CD4-positive, CD25-positive, alpha-beta regulatory T cell (primary cell): ENCODE measurements at regions not wholly inside any gene's neighbourhood (a gene's known extent, or its start where the extent isn't known, plus 50 kb on each side); places are given as distances from the start of the nearest gene placed in this dataset.

ENCODE experiments used
- ATAC-seq, 2 donors: fragments of 150-1000 bp; cut with Tn5 transposase; one replicate each; pipeline ENCODE4 v1.10.0; 2021; ENCODE audit warnings: low read depth in 2 of 2, moderate number of reproducible peaks in 2 of 2, moderate library complexity in 1 of 2
- DNase-seq, 3 donors: peaks; one replicate each; pipeline versions ENCODE4 v3.0.0 to v3.0.0-alpha.2; 2012 to 2022; ENCODE audit warnings: mixed read lengths in 1 of 3
- H3K27ac ChIP-seq: one replicate; pipeline ENCODE4 v1.7.0; 2013; ENCODE audit warnings: mild to moderate bottlenecking, low read length; ENCODE audit not compliant: insufficient read depth, poor library complexity, severe bottlenecking
- H3K27me3 ChIP-seq: one replicate; pipeline ENCODE4 v1.7.0; 2013; ENCODE audit warnings: low read length; ENCODE audit not compliant: control insufficient read depth, insufficient read depth
- H3K36me3 ChIP-seq: one replicate; pipeline ENCODE4 v1.7.0; 2013; ENCODE audit warnings: mild to moderate bottlenecking, low read length, moderate library complexity; ENCODE audit not compliant: control insufficient read depth, insufficient read depth
- H3K4me1 ChIP-seq: 2 replicates; pipeline ENCODE4 v1.7.0; 2013; ENCODE audit warnings: mild to moderate bottlenecking, low read length; ENCODE audit not compliant: insufficient read depth, control insufficient read depth, poor library complexity, severe bottlenecking
- H3K4me3 ChIP-seq: one replicate; pipeline ENCODE4 v1.7.0; 2013; ENCODE audit warnings: low read depth, mild to moderate bottlenecking, low read length, moderate library complexity
- H3K9me3 ChIP-seq, 2 experiments: 1 replicate in 1 of 2; 2 replicates in 1 of 2; pipeline ENCODE4 v1.7.0; 2013; ENCODE audit warnings: low read length in 2 of 2, mild to moderate bottlenecking in 1 of 2, moderate library complexity in 1 of 2; ENCODE audit not compliant: control insufficient read depth in 2 of 2
- H3K27ac Mint-ChIP-seq, 3 donors: one replicate each; pipeline ENCODE4 v1.8.0; 2020 to 2022; ENCODE audit warnings: mild to moderate bottlenecking in 3 of 3, mixed read lengths in 3 of 3, moderate library complexity in 2 of 3
- H3K27me3 Mint-ChIP-seq: one replicate; pipeline ENCODE4 v1.8.0; 2022; ENCODE audit warnings: mild to moderate bottlenecking, mixed read lengths
- H3K36me3 Mint-ChIP-seq: one replicate; pipeline ENCODE4 v1.8.0; 2020; ENCODE audit warnings: mixed read lengths
- H3K4me1 Mint-ChIP-seq, 4 donors: one replicate each; pipeline ENCODE4 v1.8.0; 2020 to 2022; ENCODE audit warnings: mixed read lengths in 4 of 4, mild to moderate bottlenecking in 1 of 4
- H3K4me3 Mint-ChIP-seq, 4 donors: one replicate each; pipeline ENCODE4 v1.8.0; 2020 to 2022; ENCODE audit warnings: mild to moderate bottlenecking in 4 of 4, mixed read lengths in 4 of 4, moderate library complexity in 3 of 4
- H3K9me3 Mint-ChIP-seq, 7 donors: one replicate each; pipeline ENCODE4 v1.8.0; 2020 to 2022; ENCODE audit warnings: mixed read lengths in 7 of 7, mild to moderate bottlenecking in 3 of 7, moderate library complexity in 2 of 7

DNA sequence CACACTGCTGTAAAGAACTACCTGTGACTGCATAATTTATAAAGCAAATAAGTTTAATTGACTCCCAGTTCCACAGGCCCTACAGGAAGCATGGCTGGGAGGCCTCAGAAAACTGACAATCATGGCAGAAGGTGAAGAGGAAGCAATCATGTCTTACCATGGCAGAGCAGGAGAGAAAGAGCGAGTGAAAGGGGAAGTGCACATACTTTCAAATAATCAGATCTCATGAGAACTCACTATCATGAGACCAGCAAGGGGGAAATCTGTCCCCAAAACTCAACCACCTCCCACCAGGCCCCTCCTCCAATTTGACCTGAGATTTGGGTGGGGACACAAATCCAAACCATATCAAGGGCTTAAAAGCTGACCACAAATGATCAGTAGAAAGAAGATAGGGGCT lies 493.2 kb downstream of the PTPRC start:
- Mint-ChIP-seq H3K4me3 (no peak overlapping the region), H3K27ac (no peak overlapping the region), H3K36me3 (no peaks in the 10 kb centered on the region), H3K9me3 (peaks cover 0 to 2% (median 0%) of the 10 kb centered on the region in 7 donors), H3K4me1 (peaks cover 0 to 4% (median 0%) of the 10 kb centered on the region in 4 donors), H3K27me3 (peaks cover 9% of the 10 kb centered on the region)
- Histone ChIP-seq H3K4me3 (no peak overlapping the region), H3K36me3 (no peaks in the 10 kb centered on the region), H3K9me3 (no peaks in the 10 kb centered on the region), H3K27me3 (peaks cover 2% of the 10 kb centered on the region), H3K4me1 (no peaks in the 10 kb centered on the region), H3K27ac (no peak overlapping the region)
- ATAC-seq (no peak), DNase-seq (no peak)

GRCh38 chr1:199135901-199136300 lies 497.1 kb downstream of the PTPRC start:
- Mint-ChIP-seq H3K27me3 (no peaks in the 10 kb centered on the region), H3K27ac (no peak overlapping the region), H3K4me3 (no peak overlapping the region), H3K4me1 (no peaks in the 10 kb centered on the region), H3K9me3 (peaks cover 0 to 2% (median 0%) of the 10 kb centered on the region in 7 donors), H3K36me3 (no peaks in the 10 kb centered on the region)
- Histone ChIP-seq H3K4me3 (no peak overlapping the region), H3K4me1 (no peaks in the 10 kb centered on the region), H3K9me3 (no peaks in the 10 kb centered on the region), H3K27ac (no peak overlapping the region), H3K27me3 (peaks cover 3% of the 10 kb centered on the region), H3K36me3 (no peaks in the 10 kb centered on the region)
- ATAC-seq, result no peak
- no peak for DNase-seq

- no peak for ATAC-seq
- no peak for DNase-seq
- Histone ChIP-seq H3K27ac (no peak overlapping the region), H3K4me3 (no peak overlapping the region), H3K4me1 (no peaks in the 10 kb centered on the region), H3K27me3 (peaks cover 7% of the 10 kb centered on the region), H3K36me3 (no peaks in the 10 kb centered on the region), H3K9me3 (no peaks in the 10 kb centered on the region)
- Mint-ChIP-seq H3K9me3 (no peaks in the 10 kb centered on the region), H3K36me3 (no peaks in the 10 kb centered on the region), H3K27ac (no peak overlapping the region), H3K27me3 (no peaks in the 10 kb centered on the region), H3K4me3 (no peak overlapping the region), H3K4me1 (no peaks in the 10 kb centered on the region)
Observed at GRCh38 chr1:199138061-199138460, 499.2 kb downstream of the PTPRC start.

GRCh38 chr1:199149591-199149990 lies 510.8 kb downstream of the PTPRC start:
- Mint-ChIP-seq H3K27ac (no peak overlapping the region), H3K4me1 (no peaks in the 10 kb centered on the region), H3K27me3 (peaks cover 4% of the 10 kb centered on the region), H3K4me3 (no peak overlapping the region), H3K36me3 (no peaks in the 10 kb centered on the region), H3K9me3 (peaks cover 0 to 3% (median 0%) of the 10 kb centered on the region in 7 donors)
- Histone ChIP-seq H3K27ac (no peak overlapping the region), H3K9me3 (no peaks in the 10 kb centered on the region), H3K27me3 (peaks cover 8% of the 10 kb centered on the region), H3K4me3 (no peak overlapping the region), H3K36me3 (no peaks in the 10 kb centered on the region), H3K4me1 (no peaks in the 10 kb centered on the region)
- DNase-seq (no peak), ATAC-seq (no peak)

DNA sequence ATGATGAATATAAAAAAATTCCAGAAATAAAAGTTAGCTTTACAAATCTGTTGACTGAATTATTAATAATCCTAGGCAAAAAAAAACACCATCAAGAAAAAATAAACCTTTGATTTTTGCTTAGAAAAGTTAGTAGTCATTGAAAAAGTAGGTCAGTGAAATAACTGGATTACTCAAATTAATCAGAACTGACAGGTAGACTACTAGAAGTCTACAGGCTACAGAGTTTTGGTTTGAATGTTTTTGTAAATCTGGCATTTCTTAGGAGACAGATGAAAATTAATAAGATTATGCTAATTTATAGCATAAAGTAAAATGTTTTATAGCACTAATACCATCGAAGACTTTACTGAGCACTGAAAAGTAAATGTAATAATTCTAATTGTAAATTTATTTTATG lies 511.9 kb downstream of the PTPRC start:
- Histone ChIP-seq H3K9me3 (no peaks in the 10 kb centered on the region), H3K4me1 (no peaks in the 10 kb centered on the region), H3K27me3 (peaks cover 6% of the 10 kb centered on the region), H3K4me3 (no peak overlapping the region), H3K27ac (no peak overlapping the region), H3K36me3 (no peaks in the 10 kb centered on the region)
- Mint-ChIP-seq H3K4me3 (no peak overlapping the region), H3K27ac (no peak overlapping the region), H3K36me3 (no peaks in the 10 kb centered on the region), H3K9me3 (peaks cover 0 to 3% (median 0%) of the 10 kb centered on the region in 7 donors), H3K4me1 (no peaks in the 10 kb centered on the region), H3K27me3 (peaks cover 4% of the 10 kb centered on the region)
- no peak for DNase-seq
- no peak for ATAC-seq

DNA sequence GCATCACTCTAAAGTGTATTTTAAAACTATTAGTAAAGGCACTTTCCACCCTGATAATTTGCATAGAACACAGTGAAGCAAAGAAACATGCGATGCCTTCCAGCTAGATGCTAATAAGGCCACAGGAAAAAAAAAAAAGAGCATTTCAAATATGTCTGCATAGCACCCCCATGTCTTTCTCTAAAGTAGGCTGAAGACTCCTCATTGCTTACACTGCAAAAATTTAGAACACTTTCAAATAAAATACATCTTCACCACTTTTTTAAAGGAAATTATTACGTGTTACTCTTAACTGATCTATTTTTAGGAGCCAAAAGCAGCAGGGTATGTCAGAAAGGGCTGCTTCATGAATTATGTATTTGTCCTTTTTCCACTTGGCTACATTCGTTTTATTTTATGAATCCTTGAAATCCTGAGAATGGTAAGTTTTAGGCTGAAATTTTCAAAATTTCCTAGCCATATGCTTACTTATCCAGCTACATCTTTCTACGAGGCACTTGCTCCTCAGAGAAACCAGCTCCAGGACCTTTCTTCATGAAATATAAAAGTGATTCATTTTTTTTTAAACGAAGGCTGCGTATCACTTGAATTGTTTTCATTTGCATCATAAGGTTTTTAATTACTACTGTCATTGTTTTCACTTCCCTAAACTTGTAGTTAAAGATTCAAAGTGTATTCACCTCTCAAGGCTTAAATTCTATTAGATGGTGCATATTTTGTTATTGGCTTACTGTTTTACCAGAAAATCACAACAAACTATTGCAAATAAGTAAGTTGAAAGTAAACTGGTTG lies 513.0 kb downstream of the PTPRC start:
- H3K4me3 ChIP-seq, result no peak overlapping the region
- peaks cover 4% of the 10 kb centered on the region for H3K27me3 ChIP-seq
- no peaks in the 10 kb centered on the region for H3K4me1 Mint-ChIP-seq
- H3K9me3 Mint-ChIP-seq, result peaks cover 0 to 3% (median 0%) of the 10 kb centered on the region in 7 donors
- DNase-seq, result no peak
- no peak overlapping the region for H3K27ac ChIP-seq
- H3K4me3 Mint-ChIP-seq, result no peak overlapping the region
- no peaks in the 10 kb centered on the region for H3K9me3 ChIP-seq
- no peaks in the 10 kb centered on the region for H3K36me3 Mint-ChIP-seq
- H3K4me1 ChIP-seq, result no peaks in the 10 kb centered on the region
- H3K27me3 Mint-ChIP-seq, result no peaks in the 10 kb centered on the region
- no peak overlapping the region for H3K27ac Mint-ChIP-seq
- ATAC-seq, result no peak
- no peaks in the 10 kb centered on the region for H3K36me3 ChIP-seq

DNA sequence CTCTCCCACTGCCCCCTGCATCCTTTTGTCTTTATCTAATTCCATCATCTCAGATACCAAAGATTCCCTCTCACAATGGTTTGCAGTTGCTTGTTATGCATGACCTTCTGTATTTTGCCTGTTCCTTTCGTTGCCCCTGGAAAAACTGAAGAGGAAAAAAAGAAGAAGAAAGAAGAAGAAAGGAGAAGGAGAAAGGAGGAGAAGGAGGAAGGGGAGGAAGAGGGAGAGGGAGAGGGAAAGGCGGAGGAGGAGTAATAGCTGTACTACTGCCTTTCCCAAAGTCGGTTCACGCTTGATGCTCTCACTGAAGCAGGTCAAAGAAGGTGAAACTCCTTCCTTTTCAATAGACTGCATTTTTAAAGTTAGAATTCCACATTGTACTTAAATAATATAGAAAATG lies 513.8 kb downstream of the PTPRC start:
- Histone ChIP-seq H3K27me3 (peaks cover 2% of the 10 kb centered on the region), H3K4me1 (no peaks in the 10 kb centered on the region), H3K36me3 (no peaks in the 10 kb centered on the region), H3K9me3 (no peaks in the 10 kb centered on the region), H3K4me3 (no peak overlapping the region), H3K27ac (no peak overlapping the region)
- no peak for DNase-seq
- H3K9me3 Mint-ChIP-seq, result peaks cover 0 to 3% (median 0%) of the 10 kb centered on the region in 7 donors
- H3K4me1 Mint-ChIP-seq, result no peaks in the 10 kb centered on the region
- H3K36me3 Mint-ChIP-seq, result no peaks in the 10 kb centered on the region
- no peaks in the 10 kb centered on the region for H3K27me3 Mint-ChIP-seq
- ATAC-seq, result no peak
- no peak overlapping the region for H3K27ac Mint-ChIP-seq
- H3K4me3 Mint-ChIP-seq, result no peak overlapping the region
